ENCODE measurements at regions not wholly inside any gene's neighbourhood (a gene's known extent, or its start where the extent isn't known, plus 50 kb on each side); places are given as distances from the start of the nearest gene placed in this dataset.

- DNase-seq = no peak
Measured at GRCh38 chr1:209506101-209506500, 77.4 kb upstream of the CAMK1G start.

- no peak for DNase-seq
Measured at GRCh38 chr1:209509039-209509438, 74.5 kb upstream of the CAMK1G start.

GRCh38 chr1:209510063-209510462 lies 73.5 kb upstream of the CAMK1G start:
- no peak for DNase-seq

- no peak for DNase-seq
Measured at GRCh38 chr1:209511169-209511568, 72.3 kb upstream of the CAMK1G start.

GRCh38 chr1:209512821-209513220 lies 70.7 kb upstream of the CAMK1G start:
- DNase-seq = no peak

GRCh38 chr1:209513226-209513625 lies 70.3 kb upstream of the CAMK1G start:
- no peak for DNase-seq

GRCh38 chr1:209516771-209517680 lies 66.5 kb upstream of the CAMK1G start:
- no peak for DNase-seq

- DNase-seq = no peak
Measured at GRCh38 chr1:209517681-209518050, 65.8 kb upstream of the CAMK1G start.

- no peak for DNase-seq
Measured at GRCh38 chr1:209519786-209520185, 63.7 kb upstream of the CAMK1G start.

- DNase-seq = no peak
Measured at GRCh38 chr1:209522826-209523225, 60.7 kb upstream of the CAMK1G start.

- DNase-seq = no peak
Measured at GRCh38 chr1:209526137-209526536, 57.4 kb upstream of the CAMK1G start.

- DNase-seq = no peak
Measured at GRCh38 chr1:209527372-209527771, 56.1 kb upstream of the CAMK1G start.

- no peak for DNase-seq
Measured at GRCh38 chr1:209527993-209528717, 55.4 kb upstream of the CAMK1G start.

- no peak for DNase-seq
Measured at GRCh38 chr1:209529233-209529632, 54.3 kb upstream of the CAMK1G start.

- no peak for DNase-seq
Measured at GRCh38 chr1:209531006-209531405, 52.5 kb upstream of the CAMK1G start.

GRCh38 chr1:209531549-209531948 lies 52.0 kb upstream of the CAMK1G start:
- no peak for DNase-seq
